Keratinocyte (primary cell): ENCODE measurements at regions not wholly inside any gene's neighbourhood (a gene's known extent, or its start where the extent isn't known, plus 50 kb on each side); places are given as distances from the start of the nearest gene placed in this dataset.

Source experiments
- EZH2 ChIP-seq: IDR thresholded peaks from one replicate; pipeline ENCODE4 v1.6.1; 2012; ENCODE audit warnings: inconsistent platforms, mild to moderate bottlenecking, low read length, moderate library complexity
- TF ChIP-seq, protein P1 (sequence below), 3 experiments: IDR thresholded peaks in 1 of 3; conservative IDR thresholded peaks in 1 of 3; optimal IDR thresholded peaks in 1 of 3; 2 replicates in 2 of 3; 3 replicates in 1 of 3; pipeline versions ENCODE3 to v1.5.1; 2011; ENCODE audit warnings: low read length in 3 of 3, mild to moderate bottlenecking in 3 of 3, moderate library complexity in 2 of 3, control low read depth in 1 of 3, inconsistent platforms in 1 of 3; ENCODE audit not compliant: insufficient read depth in 2 of 3; ENCODE audit errors: extremely low read depth in 1 of 3

DNA sequence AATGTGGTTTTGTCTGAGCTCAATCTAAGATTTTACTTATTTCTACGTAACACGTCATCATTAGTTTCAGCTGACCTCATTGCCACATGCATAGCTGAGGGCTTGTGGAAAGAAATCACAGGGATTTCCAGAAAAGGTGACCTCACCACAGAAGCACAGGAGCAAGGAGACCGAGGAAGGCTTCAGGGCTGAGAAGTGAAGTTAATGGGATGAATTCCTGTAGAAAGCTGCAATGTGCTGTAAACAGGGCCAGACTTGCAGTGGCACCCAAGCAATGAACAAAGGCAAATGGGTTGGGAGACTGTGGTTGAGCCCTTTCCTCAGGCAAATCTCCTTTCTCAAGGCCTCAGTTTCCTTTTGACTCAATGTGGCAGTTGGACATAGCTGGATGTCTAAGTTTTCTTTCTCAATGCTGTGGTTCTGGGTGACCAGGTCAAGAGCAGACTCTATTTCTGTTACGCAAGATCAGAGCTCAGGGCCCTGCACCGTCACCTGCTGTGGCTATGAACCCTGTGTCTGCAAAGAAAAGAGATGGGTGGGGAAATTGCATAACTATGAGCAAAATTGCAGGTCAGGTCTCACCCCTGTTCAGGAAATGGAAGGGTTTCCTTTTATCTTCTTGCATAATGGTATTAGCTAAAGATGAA, 252.2 kb upstream of the TBL1XR1 start:
- TF ChIP-seq, protein P1, sequence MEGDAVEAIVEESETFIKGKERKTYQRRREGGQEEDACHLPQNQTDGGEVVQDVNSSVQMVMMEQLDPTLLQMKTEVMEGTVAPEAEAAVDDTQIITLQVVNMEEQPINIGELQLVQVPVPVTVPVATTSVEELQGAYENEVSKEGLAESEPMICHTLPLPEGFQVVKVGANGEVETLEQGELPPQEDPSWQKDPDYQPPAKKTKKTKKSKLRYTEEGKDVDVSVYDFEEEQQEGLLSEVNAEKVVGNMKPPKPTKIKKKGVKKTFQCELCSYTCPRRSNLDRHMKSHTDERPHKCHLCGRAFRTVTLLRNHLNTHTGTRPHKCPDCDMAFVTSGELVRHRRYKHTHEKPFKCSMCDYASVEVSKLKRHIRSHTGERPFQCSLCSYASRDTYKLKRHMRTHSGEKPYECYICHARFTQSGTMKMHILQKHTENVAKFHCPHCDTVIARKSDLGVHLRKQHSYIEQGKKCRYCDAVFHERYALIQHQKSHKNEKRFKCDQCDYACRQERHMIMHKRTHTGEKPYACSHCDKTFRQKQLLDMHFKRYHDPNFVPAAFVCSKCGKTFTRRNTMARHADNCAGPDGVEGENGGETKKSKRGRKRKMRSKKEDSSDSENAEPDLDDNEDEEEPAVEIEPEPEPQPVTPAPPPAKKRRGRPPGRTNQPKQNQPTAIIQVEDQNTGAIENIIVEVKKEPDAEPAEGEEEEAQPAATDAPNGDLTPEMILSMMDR (optimal IDR thresholded peaks at IDR 0.05 in 1 of 3, IDR thresholded peaks at IDR 0.05 in 1 of 3, conservative IDR thresholded peaks at IDR 0.05 in 1 of 3; ENCODE audit: extremely low read depth in 1 of 3, insufficient read depth in 2 of 3, low read length in 3 of 3) = no peak
- no peak for TF ChIP-seq EZH2
